Amniotic epithelial cell (primary cell): ENCODE measurements at regions not wholly inside any gene's neighbourhood (a gene's known extent, or its start where the extent isn't known, plus 50 kb on each side); places are given as distances from the start of the nearest gene placed in this dataset.

Experiments used
- DNase-seq: peaks from one replicate; pipeline ENCODE4 v3.0.0-alpha.2; 2010; ENCODE audit warnings: low read depth

- no peak for DNase-seq
These were observed 150.6 kb upstream of the COPS8 start for GRCh38 chr2:236935083-236935482.

- DNase-seq = no peak
These were observed 149.9 kb upstream of the COPS8 start for GRCh38 chr2:236935631-236936445.

- no peak for DNase-seq
These were observed 149.2 kb upstream of the COPS8 start for GRCh38 chr2:236936446-236936940.

- DNase-seq = no peak
These were observed 147.6 kb upstream of the COPS8 start for GRCh38 chr2:236938126-236938525.

- DNase-seq = no peak
These were observed 146.4 kb upstream of the COPS8 start for GRCh38 chr2:236939271-236939670.

- DNase-seq = peak; percentile 34
These were observed 145.9 kb upstream of the COPS8 start for GRCh38 chr2:236939721-236940231.

GRCh38 chr2:236940497-236940896 lies 145.2 kb upstream of the COPS8 start:
- no peak for DNase-seq

- peak; percentile 28 for DNase-seq
These were observed 144.7 kb upstream of the COPS8 start for GRCh38 chr2:236940916-236941520.

GRCh38 chr2:236941551-236941950 lies 144.1 kb upstream of the COPS8 start:
- DNase-seq = no peak

GRCh38 chr2:236942554-236942953 lies 143.1 kb upstream of the COPS8 start:
- no peak for DNase-seq

- DNase-seq = no peak
These were observed 142.6 kb upstream of the COPS8 start for GRCh38 chr2:236943068-236943467.

GRCh38 chr2:236943841-236944513 lies 141.7 kb upstream of the COPS8 start:
- DNase-seq = no peak

GRCh38 chr2:236944561-236944960 lies 141.1 kb upstream of the COPS8 start:
- DNase-seq = no peak

- DNase-seq = no peak
These were observed 140.2 kb upstream of the COPS8 start for GRCh38 chr2:236945431-236946016.

- DNase-seq = peak; percentile 90
These were observed 138.8 kb upstream of the COPS8 start for GRCh38 chr2:236946871-236947270.

GRCh38 chr2:236947294-236947693 lies 138.4 kb upstream of the COPS8 start:
- DNase-seq = no peak

- DNase-seq = no peak
These were observed 137.8 kb upstream of the COPS8 start for GRCh38 chr2:236947896-236948295.

GRCh38 chr2:236949089-236949905 lies 136.4 kb upstream of the COPS8 start:
- DNase-seq = no peak

GRCh38 chr2:236951830-236952475 lies 133.7 kb upstream of the COPS8 start:
- DNase-seq = no peak

- no peak for DNase-seq
These were observed 131.0 kb upstream of the COPS8 start for GRCh38 chr2:236954641-236955040.

GRCh38 chr2:236955521-236956030 lies 130.1 kb upstream of the COPS8 start:
- no peak for DNase-seq
